ENCODE measurements at regions not wholly inside any gene's neighbourhood (a gene's known extent, or its start where the extent isn't known, plus 50 kb on each side); places are given as distances from the start of the nearest gene placed in this dataset.

DNA sequence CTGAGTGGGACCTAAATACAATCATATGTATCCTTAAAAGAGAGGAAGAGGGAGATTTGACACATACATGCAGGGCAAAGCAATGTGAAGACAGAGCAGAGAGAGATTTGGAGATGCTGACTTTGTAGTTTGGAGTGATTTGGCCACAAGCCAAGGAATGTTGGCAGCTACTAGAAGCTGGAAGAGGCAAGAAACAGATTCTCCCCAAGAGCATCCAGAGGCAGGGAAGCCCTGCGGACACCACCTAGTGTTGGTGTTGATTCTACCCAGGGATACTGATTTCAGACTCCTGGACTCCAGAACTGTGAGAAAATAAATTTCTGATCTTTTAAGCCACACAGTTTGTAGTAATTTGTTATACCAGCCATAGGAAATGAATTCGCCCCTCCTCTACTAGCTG lies 64.9 kb upstream of the OSMR start:
- TF ChIP-seq POLR2A (IDR thresholded peaks at IDR 0.05; ENCODE audit: low read length): no peak
- TF ChIP-seq GATA1 (IDR thresholded peaks at IDR 0.05; ENCODE audit: low read depth, low read length): no peak

All from erythroblast (primary cell).